Activated T-cell treated with anti-CD3 and anti-CD28 coated beads, Interleukin-2, amount 50 U/mL, for 1 hour (primary cell): ENCODE measurements at regions not wholly inside any gene's neighbourhood (a gene's known extent, or its start where the extent isn't known, plus 50 kb on each side); places are given as distances from the start of the nearest gene placed in this dataset.

Source experiments
- DNase-seq: peaks from one replicate; pipeline ENCODE4 v3.0.0-alpha.2; 2020

- no peak for DNase-seq
These were observed 198.2 kb upstream of the FGGY start for GRCh38 chr1:59098655-59099054.

GRCh38 chr1:59100708-59101374 is 196.1 kb upstream of the FGGY start:
- no peak for DNase-seq

- DNase-seq, result no peak
These were observed 195.4 kb upstream of the FGGY start for GRCh38 chr1:59101518-59101917.

GRCh38 chr1:59103457-59103856 is 193.4 kb upstream of the FGGY start:
- DNase-seq, result no peak

- DNase-seq, result no peak
These were observed 192.6 kb upstream of the FGGY start for GRCh38 chr1:59104191-59104760.

- no peak for DNase-seq
These were observed 191.1 kb upstream of the FGGY start for GRCh38 chr1:59105548-59106507.

GRCh38 chr1:59107516-59107915 is 189.4 kb upstream of the FGGY start:
- no peak for DNase-seq

- DNase-seq, result no peak
These were observed 189.0 kb upstream of the FGGY start for GRCh38 chr1:59107916-59108315.

GRCh38 chr1:59108481-59109317 is 188.2 kb upstream of the FGGY start:
- DNase-seq, result no peak

GRCh38 chr1:59110271-59110670 is 186.6 kb upstream of the FGGY start:
- no peak for DNase-seq

GRCh38 chr1:59113876-59114457 is 182.9 kb upstream of the FGGY start:
- DNase-seq, result no peak

- DNase-seq, result no peak
These were observed 181.0 kb upstream of the FGGY start for GRCh38 chr1:59115865-59116264.

GRCh38 chr1:59116920-59117542 is 179.9 kb upstream of the FGGY start:
- DNase-seq, result no peak

- DNase-seq, result no peak
These were observed 174.4 kb upstream of the FGGY start for GRCh38 chr1:59122527-59122926.

- DNase-seq, result no peak
These were observed 173.7 kb upstream of the FGGY start for GRCh38 chr1:59123081-59123681.

GRCh38 chr1:59124166-59124565 is 172.7 kb upstream of the FGGY start:
- DNase-seq, result no peak

- no peak for DNase-seq
These were observed 171.7 kb upstream of the FGGY start for GRCh38 chr1:59125154-59125553.

GRCh38 chr1:59125676-59126320 is 171.1 kb upstream of the FGGY start:
- DNase-seq, result no peak

GRCh38 chr1:59126366-59126765 is 170.5 kb upstream of the FGGY start:
- no peak for DNase-seq

GRCh38 chr1:59128239-59128736 is 168.6 kb upstream of the FGGY start:
- DNase-seq, result no peak

GRCh38 chr1:59128784-59129227 is 168.1 kb upstream of the FGGY start:
- no peak for DNase-seq
